Ectodermal cell (in vitro differentiated cells): ENCODE measurements at regions not wholly inside any gene's neighbourhood (a gene's known extent, or its start where the extent isn't known, plus 50 kb on each side); places are given as distances from the start of the nearest gene placed in this dataset.
"Not testable (repeated sequence)": the region's sequence is repeated elsewhere in the genome, so short reads cannot be mapped to it uniquely, and the experiment has no call there.

Experiments
- H3K27ac ChIP-seq: 2 replicates; pipeline ENCODE4 v1.7.0; 2013; ENCODE audit warnings: mild to moderate bottlenecking, low read depth, low read length; ENCODE audit not compliant: insufficient read depth, poor library complexity, severe bottlenecking
- H3K27me3 ChIP-seq: 2 replicates; pipeline ENCODE4 v1.7.0; 2013; ENCODE audit warnings: mild to moderate bottlenecking, low read length; ENCODE audit not compliant: insufficient read depth, control insufficient read depth, poor library complexity, severe bottlenecking
- H3K36me3 ChIP-seq: one replicate; pipeline ENCODE4 v1.7.0; 2013; ENCODE audit warnings: low read length; ENCODE audit not compliant: control insufficient read depth, insufficient read depth
- H3K4me1 ChIP-seq: one replicate; pipeline ENCODE4 v1.7.0; 2013; ENCODE audit warnings: low read length; ENCODE audit not compliant: control insufficient read depth, insufficient read depth
- H3K4me3 ChIP-seq: 2 replicates; pipeline ENCODE4 v1.7.0; 2013; ENCODE audit warnings: low read depth, low read length, control low read depth; ENCODE audit not compliant: insufficient read depth
- H3K9me3 ChIP-seq: 2 replicates; pipeline ENCODE4 v1.7.0; 2013; ENCODE audit warnings: mild to moderate bottlenecking, low read length, moderate library complexity; ENCODE audit not compliant: control insufficient read depth
- WGBS, 2 experiments: methylation state at CpG; one replicate each; pipeline ENCODE4 v1.1.7; 2013; ENCODE audit warnings: missing lambda C conversion rate in 2 of 2; 5-methylcytosine and 5-hydroxymethylcytosine counted together

GRCh38 chr15:91412138-91412928 is 312.3 kb downstream of the SV2B start:
- Histone ChIP-seq H3K27ac (no peak overlapping the region), H3K36me3 (no peaks in the 10 kb centered on the region), H3K9me3 (no peaks in the 10 kb centered on the region), H3K4me3 (no peak overlapping the region), H3K27me3 (no peaks in the 10 kb centered on the region), H3K4me1 (no peaks in the 10 kb centered on the region)
- 68 to 69% methylated on average over 4 to 5 of the region's 5 CpGs for WGBS, 2 experiments

DNA sequence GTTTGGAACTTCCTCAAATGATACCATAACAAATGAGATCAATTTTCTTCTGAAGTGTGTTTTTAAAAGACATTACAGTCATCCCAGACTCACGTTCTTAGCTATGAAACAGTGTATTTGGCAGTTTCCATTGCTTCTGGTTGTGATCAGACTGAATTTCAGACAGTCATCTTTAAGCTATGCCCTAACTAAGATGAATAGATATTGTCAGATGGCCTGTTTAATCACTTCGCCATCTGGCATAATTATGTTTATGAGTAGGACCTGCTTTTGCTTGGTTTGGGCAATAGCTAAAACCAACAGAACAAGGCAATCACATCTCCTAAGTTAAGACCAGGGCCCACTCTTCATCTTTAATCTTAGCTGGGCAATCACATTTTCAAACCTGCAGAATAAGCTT is 313.1 kb downstream of the SV2B start:
- Histone ChIP-seq H3K4me3 (no peak overlapping the region), H3K4me1 (no peaks in the 10 kb centered on the region), H3K36me3 (no peaks in the 10 kb centered on the region), H3K9me3 (no peaks in the 10 kb centered on the region), H3K27ac (no peak overlapping the region), H3K27me3 (no peaks in the 10 kb centered on the region)
- 95% methylated on average over 2 of the region's 2 CpGs for WGBS, 2 experiments

DNA sequence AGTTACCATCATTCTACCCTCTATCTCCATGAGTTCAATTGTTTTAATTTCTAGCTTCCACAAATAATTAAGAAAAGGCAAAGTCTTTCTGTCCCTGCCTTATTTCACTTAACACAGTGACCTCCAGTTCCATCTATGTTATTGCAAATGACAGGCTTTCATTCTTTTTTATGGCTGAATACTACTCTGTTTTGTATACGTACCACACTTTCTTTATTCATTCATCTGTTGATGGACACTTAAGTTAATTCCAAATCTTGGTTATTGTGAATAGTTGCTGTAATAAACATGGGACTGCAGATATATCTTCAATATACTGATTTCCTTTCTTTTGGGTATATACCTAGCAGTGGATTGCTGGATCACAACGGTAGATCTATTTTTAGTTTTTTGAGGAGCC is 314.1 kb downstream of the SV2B start:
- no peaks in the 10 kb centered on the region for H3K36me3 ChIP-seq
- H3K27ac ChIP-seq, result no peak overlapping the region
- no peaks in the 10 kb centered on the region for H3K4me1 ChIP-seq
- no peaks in the 10 kb centered on the region for H3K27me3 ChIP-seq
- WGBS, 2 experiments, result 100% methylated on average over 1 of the region's 2 CpGs; no CpG with 5 or more reads in 1 of the 2 experiments
- H3K9me3 ChIP-seq, result no peaks in the 10 kb centered on the region
- no peak overlapping the region for H3K4me3 ChIP-seq

DNA sequence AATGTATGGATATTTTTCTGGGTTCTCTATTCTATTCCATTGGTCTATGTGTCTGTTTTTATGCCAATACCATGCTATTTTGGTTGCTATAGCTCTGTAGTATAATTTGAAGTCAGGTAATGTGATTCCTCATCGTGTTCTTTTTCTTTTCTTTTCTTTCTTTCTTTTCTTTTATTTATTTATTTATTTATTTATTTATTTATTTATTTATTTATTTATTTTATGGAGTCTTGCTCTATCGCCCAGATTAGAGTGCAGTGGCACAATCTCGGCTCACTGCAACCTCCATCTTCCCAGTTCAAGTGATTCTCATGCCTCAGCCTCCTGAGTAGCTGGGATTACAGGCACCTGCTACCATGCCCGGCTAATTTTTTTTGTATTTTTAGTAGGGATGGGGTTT is 315.2 kb downstream of the SV2B start:
- H3K4me1 ChIP-seq, H3K27ac ChIP-seq, H3K4me3 ChIP-seq, H3K27me3 ChIP-seq, H3K36me3 ChIP-seq, H3K9me3 ChIP-seq: not testable (repeated sequence)
- WGBS, 2 experiments, result 87 to 94% methylated on average over 3 of the region's 4 CpGs

GRCh38 chr15:91420689-91421088 is 320.6 kb downstream of the SV2B start:
- 84 to 88% methylated on average over 2 of the region's 2 CpGs for WGBS, 2 experiments
- no peaks in the 10 kb centered on the region for H3K36me3 ChIP-seq
- no peak overlapping the region for H3K4me3 ChIP-seq
- no peaks in the 10 kb centered on the region for H3K4me1 ChIP-seq
- no peaks in the 10 kb centered on the region for H3K27me3 ChIP-seq
- no peaks in the 10 kb centered on the region for H3K9me3 ChIP-seq
- H3K27ac ChIP-seq, result no peak overlapping the region

DNA sequence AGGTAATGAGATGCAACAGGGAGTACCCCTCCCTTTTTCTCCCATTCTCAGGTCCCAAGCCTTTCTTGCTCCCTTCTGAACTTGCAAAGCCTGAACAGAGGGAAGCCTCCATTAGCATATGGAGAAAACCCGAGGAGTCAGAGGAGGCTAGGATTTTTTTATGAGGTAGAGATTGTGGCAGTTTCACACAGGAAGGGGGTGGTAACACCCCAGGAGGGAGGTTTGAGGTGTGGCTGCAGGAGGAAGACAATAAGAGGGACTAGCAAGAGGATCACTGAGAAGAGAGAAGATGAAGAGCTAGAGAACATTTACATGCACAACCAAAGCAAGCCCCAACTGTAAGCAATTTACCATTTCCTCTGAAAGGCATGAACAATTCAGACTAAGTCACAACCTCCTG is 322.7 kb downstream of the SV2B start:
- H3K4me3 ChIP-seq, result no peak overlapping the region
- no peaks in the 10 kb centered on the region for H3K4me1 ChIP-seq
- H3K36me3 ChIP-seq, result no peaks in the 10 kb centered on the region
- WGBS, 2 experiments, result 7 to 11% methylated on average over 1 of the region's 1 CpG
- H3K9me3 ChIP-seq, result no peaks in the 10 kb centered on the region
- H3K27ac ChIP-seq, result no peak overlapping the region
- H3K27me3 ChIP-seq, result no peaks in the 10 kb centered on the region

- Histone ChIP-seq H3K27me3 (no peaks in the 10 kb centered on the region), H3K36me3 (no peaks in the 10 kb centered on the region), H3K4me1 (no peaks in the 10 kb centered on the region), H3K4me3 (no peak overlapping the region), H3K27ac (no peak overlapping the region), H3K9me3 (no peaks in the 10 kb centered on the region)
- WGBS, 2 experiments, result 88 to 100% methylated on average over 1 of the region's 1 CpG
Observed at GRCh38 chr15:91424001-91424400, 323.9 kb downstream of the SV2B start.

DNA sequence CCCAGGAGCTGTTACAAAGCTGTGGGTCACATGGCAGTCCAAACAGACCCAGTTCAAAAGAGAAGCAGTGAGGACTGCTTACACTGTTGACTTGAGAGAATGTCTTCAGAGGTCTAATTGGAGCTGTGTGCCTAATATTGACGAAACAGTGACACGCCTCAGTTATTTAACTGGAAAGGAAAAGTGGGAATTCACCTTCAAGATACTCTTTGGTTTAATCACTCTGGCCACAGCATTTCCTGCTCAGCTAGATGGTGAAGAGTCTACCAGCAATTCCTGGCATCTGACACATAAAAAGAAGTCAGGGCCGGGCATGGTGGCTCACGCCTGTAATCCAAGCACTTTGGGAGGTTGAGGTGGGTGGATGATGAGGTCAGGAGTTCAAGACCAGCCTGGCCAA is 326.4 kb downstream of the SV2B start:
- Histone ChIP-seq H3K4me3 (no peak overlapping the region), H3K27me3 (no peaks in the 10 kb centered on the region), H3K36me3 (no peaks in the 10 kb centered on the region), H3K27ac (no peak overlapping the region), H3K4me1 (no peaks in the 10 kb centered on the region), H3K9me3 (no peaks in the 10 kb centered on the region)
- WGBS, 2 experiments, result 95 to 97% methylated on average over 3 of the region's 4 CpGs

DNA sequence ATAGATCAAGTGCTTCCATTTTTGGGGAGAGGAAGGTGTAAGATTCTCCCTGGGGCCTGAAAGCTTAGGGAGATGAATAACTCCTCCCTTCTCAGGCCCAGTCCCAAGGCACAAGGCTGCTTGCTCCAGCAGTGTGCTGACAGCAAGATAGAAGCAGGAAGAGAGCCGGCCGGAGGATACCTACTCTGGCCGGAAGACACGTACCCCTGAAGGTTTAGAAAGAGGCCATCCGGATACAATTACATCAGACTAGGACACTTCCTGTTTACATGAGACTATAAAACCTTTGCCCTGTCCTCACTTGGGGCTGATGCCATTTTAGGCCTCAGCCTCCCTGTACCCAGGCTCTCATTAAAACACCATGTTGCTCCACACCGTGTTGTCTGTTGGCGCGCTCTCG is 329.9 kb downstream of the SV2B start:
- Histone ChIP-seq H3K36me3 (no peaks in the 10 kb centered on the region), H3K9me3 (no peaks in the 10 kb centered on the region), H3K27me3 (no peaks in the 10 kb centered on the region), H3K4me3 (no peak overlapping the region), H3K4me1 (no peaks in the 10 kb centered on the region), H3K27ac (no peak overlapping the region)
- WGBS, 2 experiments, result 95% methylated on average over 9 of the region's 9 CpGs

- Histone ChIP-seq H3K36me3 (no peaks in the 10 kb centered on the region), H3K9me3 (no peaks in the 10 kb centered on the region), H3K27ac (no peak overlapping the region), H3K4me3 (no peak overlapping the region), H3K4me1 (no peaks in the 10 kb centered on the region), H3K27me3 (no peaks in the 10 kb centered on the region)
- 96 to 97% methylated on average over 8 of the region's 8 CpGs for WGBS, 2 experiments
Observed at GRCh38 chr15:91431041-91431715, 331.1 kb downstream of the SV2B start.
